GM23338 (cell line): ENCODE measurements at regions not wholly inside any gene's neighbourhood (a gene's known extent, or its start where the extent isn't known, plus 50 kb on each side); places are given as distances from the start of the nearest gene placed in this dataset.

ENCODE experiments used
- ATAC-seq: fragments of 200-7000 bp; cut with Tn5 transposase; 3 replicates; pipeline ENCODE4 v1.9.1; 2020
- DNase-seq: peaks from one replicate; pipeline ENCODE4 v3.0.0-alpha.2; 2015; ENCODE audit warnings: low spot score
- H2AFZ ChIP-seq: fragments of 200-600 bp; sonication (generic); 2 replicates; pipeline ENCODE4 v1.8.0; 2016; ENCODE audit warnings: antibody characterized with exemption, mild to moderate bottlenecking, moderate library complexity
- H3F3A ChIP-seq: fragments of 200-600 bp; sonication (generic); replicated peaks from 2 replicates; pipeline ENCODE4 v1.8.0; 2017; ENCODE audit warnings: antibody characterized with exemption, mixed run types, low read depth
- H3K27ac ChIP-seq: fragments of 200-600 bp; sonication (generic); 2 replicates; pipeline ENCODE4 v1.6.1; 2016; ENCODE audit warnings: low read depth
- H3K27me3 ChIP-seq: fragments of 200-600 bp; sonication (generic); 2 replicates; pipeline ENCODE4 v1.8.0; 2016; ENCODE audit warnings: mild to moderate bottlenecking, mixed run types, moderate library complexity; ENCODE audit not compliant: insufficient read depth
- H3K36me3 ChIP-seq: fragments of 200-600 bp; sonication (generic); 2 replicates; pipeline ENCODE4 v1.8.0; 2016; ENCODE audit warnings: mild to moderate bottlenecking; ENCODE audit not compliant: insufficient read depth
- H3K4me1 ChIP-seq: fragments of 200-600 bp; sonication (generic); 2 replicates; pipeline ENCODE4 v1.8.0; 2016; ENCODE audit warnings: mild to moderate bottlenecking, moderate library complexity; ENCODE audit not compliant: insufficient read depth
- H3K4me2 ChIP-seq: fragments of 200-600 bp; sonication (generic); 2 replicates; pipeline ENCODE4 v1.7.1; 2017; ENCODE audit warnings: mixed run types
- H3K4me3 ChIP-seq: fragments of 200-600 bp; sonication (generic); 2 replicates; pipeline ENCODE4 v1.6.1; 2016; ENCODE audit warnings: mixed run types
- H3K79me2 ChIP-seq: fragments of 200-600 bp; sonication (generic); replicated peaks from 2 replicates; pipeline ENCODE4 v1.8.0; 2017; ENCODE audit warnings: mild to moderate bottlenecking; ENCODE audit not compliant: insufficient read depth
- H3K9me2 ChIP-seq: fragments of 200-600 bp; sonication (generic); 2 replicates; pipeline ENCODE4 v1.8.0; 2017; ENCODE audit not compliant: insufficient read depth
- H4K20me1 ChIP-seq: fragments of 200-600 bp; sonication (generic); replicated peaks from 2 replicates; pipeline ENCODE4 v1.8.0; 2017; ENCODE audit warnings: mild to moderate bottlenecking; ENCODE audit not compliant: insufficient read depth
- H3K27ac Mint-ChIP-seq: 2 replicates; pipeline ENCODE4 v1.8.0; 2020; ENCODE audit warnings: inconsistent platforms, mild to moderate bottlenecking, moderate library complexity, mixed read lengths
- H3K27me3 Mint-ChIP-seq: 3 replicates; pipeline ENCODE4 v1.8.0; 2022; ENCODE audit warnings: low read depth, mild to moderate bottlenecking, moderate library complexity, mixed read lengths, inconsistent platforms; ENCODE audit not compliant: insufficient read depth, poor library complexity
- H3K36me3 Mint-ChIP-seq: 3 replicates; pipeline ENCODE4 v1.8.0; 2021; ENCODE audit warnings: low read depth, mild to moderate bottlenecking, inconsistent platforms, moderate library complexity, mixed read lengths
- H3K4me1 Mint-ChIP-seq: 3 replicates; pipeline ENCODE4 v1.8.0; 2020; ENCODE audit warnings: mild to moderate bottlenecking, inconsistent platforms, mixed read lengths
- H3K4me3 Mint-ChIP-seq: 3 replicates; pipeline ENCODE4 v1.8.0; 2021; ENCODE audit warnings: moderate library complexity, mild to moderate bottlenecking, inconsistent platforms, mixed read lengths
- H3K9me3 Mint-ChIP-seq: 3 replicates; pipeline ENCODE4 v1.8.0; 2020; ENCODE audit warnings: moderate library complexity, mild to moderate bottlenecking, inconsistent platforms, mixed read lengths
- CREB1 ChIP-seq: fragments of 250-450 bp; sonication (Bioruptor Pico); IDR thresholded peaks from 2 replicates; pipeline ENCODE4 v1.5.0; 2020; ENCODE audit warnings: low read depth, mild to moderate bottlenecking, moderate library complexity
- EZH2 ChIP-seq: fragments of 200-600 bp; sonication (generic); IDR thresholded peaks from one replicate; pipeline ENCODE4 v1.8.0; 2017; ENCODE audit warnings: antibody characterized with exemption, mild to moderate bottlenecking, low read depth; ENCODE audit not compliant: unreplicated experiment
- EZH2phosphoT487 ChIP-seq: fragments of 200-600 bp; sonication (generic); IDR thresholded peaks from one replicate; pipeline ENCODE4 v1.8.1; 2018; ENCODE audit warnings: antibody characterized with exemption; ENCODE audit not compliant: unreplicated experiment
- JUNB ChIP-seq: IDR thresholded peaks from one replicate; pipeline ENCODE4 v1.6.1; 2016; ENCODE audit warnings: antibody characterized with exemption; ENCODE audit not compliant: unreplicated experiment
- NANOG ChIP-seq: IDR thresholded peaks from 2 replicates; pipeline ENCODE4 v1.6.1; 2016; ENCODE audit warnings: antibody characterized with exemption, borderline replicate concordance
- POLR2AphosphoS5 ChIP-seq: IDR thresholded peaks from 2 replicates; pipeline ENCODE4 v1.6.1; 2016; ENCODE audit warnings: antibody characterized with exemption, low read depth
- STAT1 ChIP-seq: IDR thresholded peaks from one replicate; pipeline ENCODE4 v1.6.1; 2016; ENCODE audit warnings: antibody characterized with exemption; ENCODE audit not compliant: unreplicated experiment
- ZNF114 ChIP-seq: fragments of 250-450 bp; sonication (Bioruptor Pico); IDR thresholded peaks from 2 replicates; pipeline ENCODE4 v1.5.0; 2020; ENCODE audit warnings: mild to moderate bottlenecking, moderate library complexity
- ZNF331 ChIP-seq: fragments of 250-450 bp; sonication (Bioruptor Pico); IDR thresholded peaks from 2 replicates; pipeline ENCODE4 v1.5.0; 2020; ENCODE audit warnings: low read depth, mild to moderate bottlenecking, moderate library complexity
- TF ChIP-seq, protein P1 (sequence below): IDR thresholded peaks from 2 replicates; pipeline ENCODE4 v1.6.1; 2016; ENCODE audit warnings: antibody characterized with exemption
- TF ChIP-seq, protein P2 (sequence below), 2 experiments: fragments of 200-600 bp in 1 of 2; sonication (generic) in 1 of 2; conservative IDR thresholded peaks; 2 replicates each; pipeline versions ENCODE4 v1.5.1 to v1.6.1; 2016 to 2017; ENCODE audit warnings: antibody characterized with exemption in 2 of 2, low read depth in 2 of 2, mild to moderate bottlenecking in 2 of 2, moderate library complexity in 1 of 2
- TF ChIP-seq, protein P3 (sequence below): IDR thresholded peaks from one replicate; pipeline ENCODE4 v1.6.1; 2018; ENCODE audit warnings: antibody characterized with exemption; ENCODE audit not compliant: unreplicated experiment
- TF ChIP-seq, protein P4 (sequence below): fragments of 250-450 bp; sonication (Bioruptor Pico); IDR thresholded peaks from 2 replicates; pipeline ENCODE4 v1.5.0; 2020; ENCODE audit warnings: mild to moderate bottlenecking, moderate library complexity

DNA sequence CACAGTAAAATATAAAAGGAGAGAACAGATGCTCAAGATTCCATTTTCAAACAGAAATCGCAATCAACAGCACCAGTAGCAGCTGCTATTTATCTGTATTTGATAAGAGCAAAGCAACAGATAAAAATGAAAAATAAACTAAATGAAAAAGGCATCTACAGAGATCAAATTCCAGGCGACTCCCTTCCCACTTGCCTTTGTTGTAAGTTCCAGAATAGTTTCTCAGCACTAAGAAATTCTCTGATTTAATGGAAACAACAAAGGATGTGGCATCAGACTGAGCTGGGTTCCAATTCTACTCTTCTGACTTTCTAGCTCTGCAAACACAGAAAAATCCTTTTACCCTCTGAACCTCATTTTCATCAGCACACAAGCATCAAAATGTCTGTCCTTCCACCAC lies 110.8 kb upstream of the MME start:
- no peaks in the 10 kb centered on the region for H3K9me2 ChIP-seq
- no peak overlapping the region for H3K4me3 Mint-ChIP-seq
- no peaks in the 10 kb centered on the region; the same call in 1 of the 2 replicates for H3K4me1 ChIP-seq
- no peaks in the 10 kb centered on the region for H3K36me3 Mint-ChIP-seq
- DNase-seq (no peak), ATAC-seq (no peak)
- H3K4me3 ChIP-seq, result no peak overlapping the region
- no peaks in the 10 kb centered on the region for H3K79me2 ChIP-seq
- no peaks in the 10 kb centered on the region for H3K9me3 Mint-ChIP-seq
- no peak overlapping the region for H3K4me2 ChIP-seq
- H2AFZ ChIP-seq, result 0 out of 2 replicates have a peak overlapping the region, but pooled peaks have one; percentile 6
- no peak overlapping the region for H3K27ac Mint-ChIP-seq
- H3K27me3 ChIP-seq, result no peaks in the 10 kb centered on the region
- H3K27me3 Mint-ChIP-seq, result no peaks in the 10 kb centered on the region
- H3K27ac ChIP-seq, result no peak overlapping the region
- TF ChIP-seq, protein P1, sequence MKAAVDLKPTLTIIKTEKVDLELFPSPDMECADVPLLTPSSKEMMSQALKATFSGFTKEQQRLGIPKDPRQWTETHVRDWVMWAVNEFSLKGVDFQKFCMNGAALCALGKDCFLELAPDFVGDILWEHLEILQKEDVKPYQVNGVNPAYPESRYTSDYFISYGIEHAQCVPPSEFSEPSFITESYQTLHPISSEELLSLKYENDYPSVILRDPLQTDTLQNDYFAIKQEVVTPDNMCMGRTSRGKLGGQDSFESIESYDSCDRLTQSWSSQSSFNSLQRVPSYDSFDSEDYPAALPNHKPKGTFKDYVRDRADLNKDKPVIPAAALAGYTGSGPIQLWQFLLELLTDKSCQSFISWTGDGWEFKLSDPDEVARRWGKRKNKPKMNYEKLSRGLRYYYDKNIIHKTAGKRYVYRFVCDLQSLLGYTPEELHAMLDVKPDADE, result no peak
- TF ChIP-seq CREB1 (CRISPR knock-in tag), result no peak
- no peak for TF ChIP-seq JUNB
- TF ChIP-seq NANOG, result no peak
- no peak for TF ChIP-seq ZNF114 (CRISPR knock-in tag)
- no peak for TF ChIP-seq ZNF331 (CRISPR knock-in tag)
- TF ChIP-seq, protein P2, sequence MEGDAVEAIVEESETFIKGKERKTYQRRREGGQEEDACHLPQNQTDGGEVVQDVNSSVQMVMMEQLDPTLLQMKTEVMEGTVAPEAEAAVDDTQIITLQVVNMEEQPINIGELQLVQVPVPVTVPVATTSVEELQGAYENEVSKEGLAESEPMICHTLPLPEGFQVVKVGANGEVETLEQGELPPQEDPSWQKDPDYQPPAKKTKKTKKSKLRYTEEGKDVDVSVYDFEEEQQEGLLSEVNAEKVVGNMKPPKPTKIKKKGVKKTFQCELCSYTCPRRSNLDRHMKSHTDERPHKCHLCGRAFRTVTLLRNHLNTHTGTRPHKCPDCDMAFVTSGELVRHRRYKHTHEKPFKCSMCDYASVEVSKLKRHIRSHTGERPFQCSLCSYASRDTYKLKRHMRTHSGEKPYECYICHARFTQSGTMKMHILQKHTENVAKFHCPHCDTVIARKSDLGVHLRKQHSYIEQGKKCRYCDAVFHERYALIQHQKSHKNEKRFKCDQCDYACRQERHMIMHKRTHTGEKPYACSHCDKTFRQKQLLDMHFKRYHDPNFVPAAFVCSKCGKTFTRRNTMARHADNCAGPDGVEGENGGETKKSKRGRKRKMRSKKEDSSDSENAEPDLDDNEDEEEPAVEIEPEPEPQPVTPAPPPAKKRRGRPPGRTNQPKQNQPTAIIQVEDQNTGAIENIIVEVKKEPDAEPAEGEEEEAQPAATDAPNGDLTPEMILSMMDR (conservative IDR thresholded peaks at IDR 0.05; ENCODE audit: low read depth in 2 of 2), result no peak
- TF ChIP-seq, protein P3, sequence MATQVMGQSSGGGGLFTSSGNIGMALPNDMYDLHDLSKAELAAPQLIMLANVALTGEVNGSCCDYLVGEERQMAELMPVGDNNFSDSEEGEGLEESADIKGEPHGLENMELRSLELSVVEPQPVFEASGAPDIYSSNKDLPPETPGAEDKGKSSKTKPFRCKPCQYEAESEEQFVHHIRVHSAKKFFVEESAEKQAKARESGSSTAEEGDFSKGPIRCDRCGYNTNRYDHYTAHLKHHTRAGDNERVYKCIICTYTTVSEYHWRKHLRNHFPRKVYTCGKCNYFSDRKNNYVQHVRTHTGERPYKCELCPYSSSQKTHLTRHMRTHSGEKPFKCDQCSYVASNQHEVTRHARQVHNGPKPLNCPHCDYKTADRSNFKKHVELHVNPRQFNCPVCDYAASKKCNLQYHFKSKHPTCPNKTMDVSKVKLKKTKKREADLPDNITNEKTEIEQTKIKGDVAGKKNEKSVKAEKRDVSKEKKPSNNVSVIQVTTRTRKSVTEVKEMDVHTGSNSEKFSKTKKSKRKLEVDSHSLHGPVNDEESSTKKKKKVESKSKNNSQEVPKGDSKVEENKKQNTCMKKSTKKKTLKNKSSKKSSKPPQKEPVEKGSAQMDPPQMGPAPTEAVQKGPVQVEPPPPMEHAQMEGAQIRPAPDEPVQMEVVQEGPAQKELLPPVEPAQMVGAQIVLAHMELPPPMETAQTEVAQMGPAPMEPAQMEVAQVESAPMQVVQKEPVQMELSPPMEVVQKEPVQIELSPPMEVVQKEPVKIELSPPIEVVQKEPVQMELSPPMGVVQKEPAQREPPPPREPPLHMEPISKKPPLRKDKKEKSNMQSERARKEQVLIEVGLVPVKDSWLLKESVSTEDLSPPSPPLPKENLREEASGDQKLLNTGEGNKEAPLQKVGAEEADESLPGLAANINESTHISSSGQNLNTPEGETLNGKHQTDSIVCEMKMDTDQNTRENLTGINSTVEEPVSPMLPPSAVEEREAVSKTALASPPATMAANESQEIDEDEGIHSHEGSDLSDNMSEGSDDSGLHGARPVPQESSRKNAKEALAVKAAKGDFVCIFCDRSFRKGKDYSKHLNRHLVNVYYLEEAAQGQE, result no peak
- no peak for TF ChIP-seq POLR2AphosphoS5
- TF ChIP-seq, protein P4, sequence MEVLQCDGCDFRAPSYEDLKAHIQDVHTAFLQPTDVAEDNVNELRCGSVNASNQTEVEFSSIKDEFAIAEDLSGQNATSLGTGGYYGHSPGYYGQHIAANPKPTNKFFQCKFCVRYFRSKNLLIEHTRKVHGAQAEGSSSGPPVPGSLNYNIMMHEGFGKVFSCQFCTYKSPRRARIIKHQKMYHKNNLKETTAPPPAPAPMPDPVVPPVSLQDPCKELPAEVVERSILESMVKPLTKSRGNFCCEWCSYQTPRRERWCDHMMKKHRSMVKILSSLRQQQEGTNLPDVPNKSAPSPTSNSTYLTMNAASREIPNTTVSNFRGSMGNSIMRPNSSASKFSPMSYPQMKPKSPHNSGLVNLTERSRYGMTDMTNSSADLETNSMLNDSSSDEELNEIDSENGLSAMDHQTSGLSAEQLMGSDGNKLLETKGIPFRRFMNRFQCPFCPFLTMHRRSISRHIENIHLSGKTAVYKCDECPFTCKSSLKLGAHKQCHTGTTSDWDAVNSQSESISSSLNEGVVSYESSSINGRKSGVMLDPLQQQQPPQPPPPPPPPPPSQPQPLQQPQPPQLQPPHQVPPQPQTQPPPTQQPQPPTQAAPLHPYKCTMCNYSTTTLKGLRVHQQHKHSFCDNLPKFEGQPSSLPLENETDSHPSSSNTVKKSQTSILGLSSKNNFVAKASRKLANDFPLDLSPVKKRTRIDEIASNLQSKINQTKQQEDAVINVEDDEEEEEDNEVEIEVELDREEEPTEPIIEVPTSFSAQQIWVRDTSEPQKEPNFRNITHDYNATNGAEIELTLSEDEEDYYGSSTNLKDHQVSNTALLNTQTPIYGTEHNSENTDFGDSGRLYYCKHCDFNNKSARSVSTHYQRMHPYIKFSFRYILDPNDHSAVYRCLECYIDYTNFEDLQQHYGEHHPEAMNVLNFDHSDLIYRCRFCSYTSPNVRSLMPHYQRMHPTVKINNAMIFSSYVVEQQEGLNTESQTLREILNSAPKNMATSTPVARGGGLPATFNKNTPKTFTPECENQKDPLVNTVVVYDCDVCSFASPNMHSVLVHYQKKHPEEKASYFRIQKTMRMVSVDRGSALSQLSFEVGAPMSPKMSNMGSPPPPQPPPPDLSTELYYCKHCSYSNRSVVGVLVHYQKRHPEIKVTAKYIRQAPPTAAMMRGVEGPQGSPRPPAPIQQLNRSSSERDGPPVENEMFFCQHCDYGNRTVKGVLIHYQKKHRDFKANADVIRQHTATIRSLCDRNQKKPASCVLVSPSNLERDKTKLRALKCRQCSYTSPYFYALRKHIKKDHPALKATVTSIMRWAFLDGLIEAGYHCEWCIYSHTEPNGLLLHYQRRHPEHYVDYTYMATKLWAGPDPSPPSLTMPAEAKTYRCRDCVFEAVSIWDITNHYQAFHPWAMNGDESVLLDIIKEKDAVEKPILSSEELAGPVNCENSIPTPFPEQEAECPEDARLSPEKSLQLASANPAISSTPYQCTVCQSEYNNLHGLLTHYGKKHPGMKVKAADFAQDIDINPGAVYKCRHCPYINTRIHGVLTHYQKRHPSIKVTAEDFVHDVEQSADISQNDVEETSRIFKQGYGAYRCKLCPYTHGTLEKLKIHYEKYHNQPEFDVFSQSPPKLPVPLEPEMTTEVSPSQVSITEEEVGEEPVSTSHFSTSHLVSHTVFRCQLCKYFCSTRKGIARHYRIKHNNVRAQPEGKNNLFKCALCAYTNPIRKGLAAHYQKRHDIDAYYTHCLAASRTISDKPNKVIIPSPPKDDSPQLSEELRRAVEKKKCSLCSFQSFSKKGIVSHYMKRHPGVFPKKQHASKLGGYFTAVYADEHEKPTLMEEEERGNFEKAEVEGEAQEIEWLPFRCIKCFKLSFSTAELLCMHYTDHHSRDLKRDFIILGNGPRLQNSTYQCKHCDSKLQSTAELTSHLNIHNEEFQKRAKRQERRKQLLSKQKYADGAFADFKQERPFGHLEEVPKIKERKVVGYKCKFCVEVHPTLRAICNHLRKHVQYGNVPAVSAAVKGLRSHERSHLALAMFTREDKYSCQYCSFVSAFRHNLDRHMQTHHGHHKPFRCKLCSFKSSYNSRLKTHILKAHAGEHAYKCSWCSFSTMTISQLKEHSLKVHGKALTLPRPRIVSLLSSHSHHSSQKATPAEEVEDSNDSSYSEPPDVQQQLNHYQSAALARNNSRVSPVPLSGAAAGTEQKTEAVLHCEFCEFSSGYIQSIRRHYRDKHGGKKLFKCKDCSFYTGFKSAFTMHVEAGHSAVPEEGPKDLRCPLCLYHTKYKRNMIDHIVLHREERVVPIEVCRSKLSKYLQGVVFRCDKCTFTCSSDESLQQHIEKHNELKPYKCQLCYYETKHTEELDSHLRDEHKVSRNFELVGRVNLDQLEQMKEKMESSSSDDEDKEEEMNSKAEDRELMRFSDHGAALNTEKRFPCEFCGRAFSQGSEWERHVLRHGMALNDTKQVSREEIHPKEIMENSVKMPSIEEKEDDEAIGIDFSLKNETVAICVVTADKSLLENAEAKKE, result no peak
- TF ChIP-seq STAT1, result no peak
- no peak for TF ChIP-seq EZH2phosphoT487
- TF ChIP-seq EZH2, result no peak
- no peaks in the 10 kb centered on the region for H4K20me1 ChIP-seq
- no peaks in the 10 kb centered on the region for H3K36me3 ChIP-seq
- H3K4me1 Mint-ChIP-seq, result peaks cover 2% of the 10 kb centered on the region; the same call in 1 of the 3 replicates
- no peaks in the 10 kb centered on the region for H3F3A ChIP-seq
